ENCODE measurements at regions not wholly inside any gene's neighbourhood (a gene's known extent, or its start where the extent isn't known, plus 50 kb on each side); places are given as distances from the start of the nearest gene placed in this dataset.

GRCh38 chr2:57330447-57330846 lies 716.2 kb upstream of the VRK2 start:
- H3K4me3 ChIP-seq (ENCODE audit: low read depth, low read length), result no peak overlapping the region
- no peak for DNase-seq (ENCODE audit: low read depth)
- TF ChIP-seq CTCF (IDR thresholded peaks at IDR 0.05; ENCODE audit: low read depth, low read length) (no peak), POLR2A (IDR thresholded peaks at IDR 0.05; ENCODE audit: extremely low read depth, insufficient read length) (no peak), MYC (IDR thresholded peaks at IDR 0.05; ENCODE audit: low read depth, low read length) (no peak), MAX (IDR thresholded peaks at IDR 0.05; ENCODE audit: low read depth, low read length) (no peak)

DNA sequence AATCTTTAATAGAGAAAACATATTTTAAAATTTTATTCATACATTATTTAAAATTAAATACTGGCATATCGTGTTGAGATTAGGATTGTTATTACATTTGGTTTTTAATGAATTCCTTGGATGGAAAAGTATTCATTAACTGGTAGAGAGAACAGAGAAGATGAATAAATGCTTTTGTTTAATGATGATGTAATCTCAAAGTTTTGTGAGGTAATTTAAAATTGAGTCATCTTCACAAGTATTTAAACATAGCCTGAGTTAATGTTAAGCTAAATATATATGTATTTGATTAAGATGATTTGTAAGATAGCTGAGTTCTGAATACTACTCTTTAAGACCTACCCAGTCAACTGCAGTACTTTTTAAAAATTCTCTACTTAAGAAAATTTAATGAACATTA lies 713.4 kb upstream of the VRK2 start:
- DNase-seq (ENCODE audit: low read depth), result no peak
- TF ChIP-seq MAX (IDR thresholded peaks at IDR 0.05; ENCODE audit: low read depth, low read length), result no peak
- TF ChIP-seq MYC (IDR thresholded peaks at IDR 0.05; ENCODE audit: low read depth, low read length), result no peak
- TF ChIP-seq POLR2A (IDR thresholded peaks at IDR 0.05; ENCODE audit: extremely low read depth, insufficient read length), result no peak
- TF ChIP-seq CTCF (IDR thresholded peaks at IDR 0.05; ENCODE audit: low read depth, low read length), result no peak
- H3K4me3 ChIP-seq (ENCODE audit: low read depth, low read length), result no peak overlapping the region

DNA sequence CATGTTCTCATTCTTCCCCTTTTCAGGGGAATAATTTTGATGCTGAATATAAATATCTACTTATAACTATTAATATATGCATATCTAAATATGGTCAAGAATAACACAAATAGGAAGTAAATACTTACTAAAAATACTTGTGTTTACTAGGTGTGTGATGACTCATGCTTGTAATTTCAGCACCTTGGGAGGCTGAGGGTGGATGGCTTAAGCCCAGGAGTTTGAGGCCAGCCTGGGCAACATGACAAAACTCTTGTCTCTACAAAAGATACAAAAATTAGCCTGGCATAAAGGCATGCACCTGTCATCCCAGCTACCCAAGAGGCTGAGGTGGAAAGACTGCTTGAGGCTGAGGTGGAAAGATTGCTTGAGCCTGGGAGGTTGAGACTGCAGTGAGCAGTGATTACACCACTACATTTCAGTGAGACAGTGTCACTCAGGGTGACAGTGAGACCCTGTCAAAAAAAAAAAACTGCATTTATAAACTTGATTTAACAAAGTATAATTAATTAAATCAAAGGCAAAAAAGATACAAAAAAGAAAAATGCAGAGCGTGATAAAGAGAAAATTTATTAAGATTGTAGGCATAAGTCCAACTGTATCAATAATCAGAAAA lies 703.1 kb upstream of the VRK2 start:
- no peak for TF ChIP-seq POLR2A (IDR thresholded peaks at IDR 0.05; ENCODE audit: extremely low read depth, insufficient read length)
- no peak for TF ChIP-seq MAX (IDR thresholded peaks at IDR 0.05; ENCODE audit: low read depth, low read length)
- no peak for TF ChIP-seq MYC (IDR thresholded peaks at IDR 0.05; ENCODE audit: low read depth, low read length)
- TF ChIP-seq CTCF (IDR thresholded peaks at IDR 0.05; ENCODE audit: low read depth, low read length), result no peak
- H3K4me3 ChIP-seq (ENCODE audit: low read depth, low read length), result no peak overlapping the region
- DNase-seq (ENCODE audit: low read depth), result no peak

GRCh38 chr2:57368190-57368589 lies 678.4 kb upstream of the VRK2 start:
- TF ChIP-seq MYC (IDR thresholded peaks at IDR 0.05; ENCODE audit: low read depth, low read length) (no peak), MAX (IDR thresholded peaks at IDR 0.05; ENCODE audit: low read depth, low read length) (no peak)
- no peak for DNase-seq (ENCODE audit: low read depth)
- no peak overlapping the region for H3K4me3 ChIP-seq (ENCODE audit: low read depth, low read length)

- TF ChIP-seq POLR2A (IDR thresholded peaks at IDR 0.05; ENCODE audit: extremely low read depth, insufficient read length) (no peak), CTCF (IDR thresholded peaks at IDR 0.05; ENCODE audit: low read depth, low read length) (no peak), MYC (IDR thresholded peaks at IDR 0.05; ENCODE audit: low read depth, low read length) (no peak), MAX (IDR thresholded peaks at IDR 0.05; ENCODE audit: low read depth, low read length) (no peak)
Measured at GRCh38 chr2:57370882-57371585, 675.6 kb upstream of the VRK2 start.

DNA sequence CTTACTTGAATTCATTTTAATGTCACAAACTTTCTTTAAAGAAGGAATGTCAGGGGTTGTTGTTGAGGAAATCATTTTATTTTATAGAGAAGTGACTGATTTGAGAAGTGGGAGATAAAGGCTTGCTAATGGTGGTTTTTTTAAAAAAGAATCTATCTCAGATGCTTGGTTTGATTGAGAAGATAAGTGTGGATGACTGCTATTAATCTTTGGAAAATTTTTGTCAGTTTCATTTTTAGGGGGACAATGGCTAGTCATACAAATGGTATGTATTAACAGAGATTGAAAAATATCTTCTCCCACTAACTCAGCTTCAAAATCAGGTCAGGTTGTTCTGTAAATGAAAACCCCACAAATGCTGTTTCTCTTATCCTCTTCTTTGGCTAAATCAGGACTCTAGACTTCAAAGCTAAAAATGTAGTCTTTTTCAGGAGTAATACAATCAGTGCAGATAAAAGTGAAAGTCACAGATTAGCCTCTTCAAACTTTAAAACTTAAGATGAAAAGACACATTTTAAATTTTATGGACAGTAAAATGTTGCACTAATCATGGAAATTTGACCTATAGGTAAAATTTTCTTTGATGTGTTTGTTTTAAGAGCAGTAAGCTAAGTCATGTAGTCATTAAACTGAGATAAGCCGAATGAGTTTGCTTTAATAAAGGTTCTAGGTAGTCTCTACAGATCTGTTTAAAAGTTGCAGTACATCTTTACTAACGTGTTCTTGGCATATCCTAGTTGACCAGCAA lies 674.2 kb upstream of the VRK2 start:
- TF ChIP-seq MAX (IDR thresholded peaks at IDR 0.05; ENCODE audit: low read depth, low read length) (no peak), MYC (IDR thresholded peaks at IDR 0.05; ENCODE audit: low read depth, low read length) (no peak), POLR2A (IDR thresholded peaks at IDR 0.05; ENCODE audit: extremely low read depth, insufficient read length) (no peak), CTCF (IDR thresholded peaks at IDR 0.05; ENCODE audit: low read depth, low read length) (no peak)
- no peak overlapping the region for H3K4me3 ChIP-seq (ENCODE audit: low read depth, low read length)
- no peak for DNase-seq (ENCODE audit: low read depth)

More at GRCh38 chr2:57370882-57371585, 675.6 kb upstream of the VRK2 start:
- DNase-seq (ENCODE audit: low read depth), result no peak
- H3K4me3 ChIP-seq (ENCODE audit: low read depth, low read length), result no peak overlapping the region

All from NB4 (cell line).